Fibroblast of pulmonary artery (primary cell): ENCODE measurements at regions not wholly inside any gene's neighbourhood (a gene's known extent, or its start where the extent isn't known, plus 50 kb on each side); places are given as distances from the start of the nearest gene placed in this dataset.

Source experiments
- DNase-seq: peaks from one replicate; pipeline ENCODE4 v3.0.0-alpha.2; 2010; ENCODE audit warnings: low read depth
- H3K4me3 ChIP-seq: replicated peaks from 2 replicates; pipeline ENCODE4 v1.5.1; 2011; ENCODE audit warnings: low read depth, mild to moderate bottlenecking, control low read depth, low read length, moderate library complexity
- TF ChIP-seq, protein P1 (sequence below): IDR thresholded peaks from 2 replicates; pipeline ENCODE4 v1.5.1; 2011; ENCODE audit warnings: mild to moderate bottlenecking, control low read depth, low read length, inconsistent platforms; ENCODE audit errors: missing control alignments

DNA sequence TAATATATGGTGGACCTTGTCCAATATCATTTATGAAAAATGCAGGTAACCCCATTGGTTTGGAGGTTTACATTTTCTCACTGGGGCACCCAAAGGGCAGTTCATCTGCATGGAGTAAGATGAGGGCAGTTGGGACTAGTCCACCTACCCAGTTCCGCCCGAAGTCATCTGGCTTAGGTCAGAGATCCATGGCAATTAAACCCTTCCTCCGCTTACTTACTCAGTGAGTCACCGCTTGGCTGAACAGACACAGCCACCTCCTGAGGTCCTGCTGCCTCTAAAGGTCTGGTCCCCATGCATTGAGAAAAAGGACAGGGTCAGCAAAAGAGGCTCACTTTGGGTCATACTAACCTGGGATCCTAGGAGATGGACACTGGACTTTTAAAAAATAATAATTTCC, 102.9 kb upstream of the PRL start:
- H3K4me3 ChIP-seq = no peak overlapping the region
- DNase-seq = no peak

DNA sequence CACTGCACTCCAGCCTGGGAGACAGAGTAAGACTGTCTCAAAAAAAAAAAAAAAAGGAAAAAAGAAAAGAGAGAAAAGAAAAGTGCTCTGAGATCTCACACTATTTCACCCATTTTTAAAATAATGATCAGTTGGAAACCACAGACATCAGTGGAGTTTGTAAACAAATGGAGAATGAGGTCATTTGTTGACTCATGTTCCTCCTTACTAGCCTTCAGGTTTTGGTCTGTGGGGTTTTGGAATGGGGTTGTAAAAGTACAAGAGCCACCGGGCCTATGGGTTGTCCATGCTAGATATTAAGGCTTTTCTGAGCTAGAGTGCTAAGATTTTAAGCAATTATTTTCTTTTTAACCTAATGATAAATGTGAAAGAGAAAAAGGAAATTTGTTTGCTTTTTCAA, 104.4 kb upstream of the PRL start:
- no peak overlapping the region for H3K4me3 ChIP-seq
- DNase-seq = no peak
- TF ChIP-seq, protein P1, sequence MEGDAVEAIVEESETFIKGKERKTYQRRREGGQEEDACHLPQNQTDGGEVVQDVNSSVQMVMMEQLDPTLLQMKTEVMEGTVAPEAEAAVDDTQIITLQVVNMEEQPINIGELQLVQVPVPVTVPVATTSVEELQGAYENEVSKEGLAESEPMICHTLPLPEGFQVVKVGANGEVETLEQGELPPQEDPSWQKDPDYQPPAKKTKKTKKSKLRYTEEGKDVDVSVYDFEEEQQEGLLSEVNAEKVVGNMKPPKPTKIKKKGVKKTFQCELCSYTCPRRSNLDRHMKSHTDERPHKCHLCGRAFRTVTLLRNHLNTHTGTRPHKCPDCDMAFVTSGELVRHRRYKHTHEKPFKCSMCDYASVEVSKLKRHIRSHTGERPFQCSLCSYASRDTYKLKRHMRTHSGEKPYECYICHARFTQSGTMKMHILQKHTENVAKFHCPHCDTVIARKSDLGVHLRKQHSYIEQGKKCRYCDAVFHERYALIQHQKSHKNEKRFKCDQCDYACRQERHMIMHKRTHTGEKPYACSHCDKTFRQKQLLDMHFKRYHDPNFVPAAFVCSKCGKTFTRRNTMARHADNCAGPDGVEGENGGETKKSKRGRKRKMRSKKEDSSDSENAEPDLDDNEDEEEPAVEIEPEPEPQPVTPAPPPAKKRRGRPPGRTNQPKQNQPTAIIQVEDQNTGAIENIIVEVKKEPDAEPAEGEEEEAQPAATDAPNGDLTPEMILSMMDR = no peak

More for the DNA sequence above, 102.9 kb upstream of the PRL start:
- TF ChIP-seq, protein P1 = no peak

DNA sequence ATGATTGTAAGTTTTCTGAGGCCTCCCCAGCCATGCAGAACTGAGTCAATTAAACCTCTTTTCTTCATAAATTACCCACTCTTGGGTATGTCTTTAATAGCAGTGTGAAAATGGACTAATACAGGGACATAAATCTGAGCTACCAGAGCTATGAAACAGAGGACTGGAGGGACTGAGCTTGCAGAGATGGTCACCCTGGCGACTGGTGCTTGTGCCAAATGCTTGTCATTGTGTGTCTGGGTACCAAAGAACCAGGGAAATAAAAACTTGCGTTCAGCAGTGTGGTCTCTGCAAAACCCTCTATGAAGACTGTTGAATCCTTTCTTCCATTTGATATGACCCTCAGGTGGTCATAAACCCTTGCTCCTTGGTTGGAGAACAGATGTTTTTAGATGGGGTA, 105.1 kb upstream of the PRL start:
- no peak for DNase-seq
- TF ChIP-seq, protein P1 = no peak

DNA sequence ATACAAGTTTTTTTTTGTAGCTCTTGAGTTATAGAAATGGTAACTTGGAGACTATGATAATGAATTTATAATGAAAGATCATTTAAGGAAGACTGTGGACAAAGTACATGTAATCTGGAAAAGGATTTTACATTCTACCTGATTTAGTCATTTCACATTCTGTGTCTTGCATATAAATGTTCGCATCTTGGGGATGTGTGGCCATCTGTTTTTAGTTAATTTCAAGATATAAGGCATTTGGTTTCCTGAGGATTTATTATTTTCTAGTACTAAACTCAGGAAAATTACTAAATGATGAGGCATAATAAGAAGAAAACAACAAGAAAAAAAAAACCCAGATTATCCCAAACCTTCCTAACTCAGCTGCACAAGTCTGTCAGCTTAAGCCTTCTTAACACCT, 112.7 kb upstream of the PRL start:
- H3K4me3 ChIP-seq = no peak overlapping the region
- DNase-seq = no peak
- TF ChIP-seq, protein P1 = no peak

More for the DNA sequence above, 105.1 kb upstream of the PRL start:
- no peak overlapping the region for H3K4me3 ChIP-seq

DNA sequence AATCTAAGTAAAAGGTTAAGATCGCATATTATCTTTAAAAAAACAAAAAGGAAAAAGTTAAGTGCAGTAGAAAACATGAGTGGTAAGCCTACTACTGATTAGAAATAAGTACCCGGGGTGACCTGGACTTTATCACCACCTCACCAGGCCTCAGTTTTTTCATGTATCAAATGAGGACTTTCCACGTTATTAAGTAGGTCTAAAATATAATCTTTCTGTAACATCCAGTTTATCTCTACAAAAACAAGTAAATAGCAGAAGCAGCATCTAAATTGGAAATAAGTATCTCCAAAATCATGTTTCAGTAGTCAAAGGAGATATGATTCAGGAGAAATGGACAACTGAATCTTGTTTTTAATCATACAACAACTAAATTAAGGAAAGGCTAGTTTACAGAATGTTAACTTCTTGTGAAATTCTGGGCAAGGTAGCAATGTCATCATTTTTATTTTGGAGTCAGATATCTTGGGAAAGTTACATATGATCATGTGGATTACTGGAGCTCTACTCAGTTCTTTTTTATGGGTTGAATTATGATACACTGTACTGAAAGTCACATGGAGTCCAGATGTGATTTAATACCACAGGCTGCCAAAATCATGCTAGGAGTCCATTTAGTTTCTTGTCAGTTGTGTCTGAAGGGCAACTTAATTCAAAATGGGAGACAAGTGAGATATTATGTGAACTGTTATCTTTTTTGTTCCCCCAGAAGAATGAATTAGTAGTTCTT, 114.7 kb upstream of the PRL start:
- DNase-seq = peak; percentile 18
- TF ChIP-seq, protein P1 = no peak
- no peak overlapping the region for H3K4me3 ChIP-seq

DNA sequence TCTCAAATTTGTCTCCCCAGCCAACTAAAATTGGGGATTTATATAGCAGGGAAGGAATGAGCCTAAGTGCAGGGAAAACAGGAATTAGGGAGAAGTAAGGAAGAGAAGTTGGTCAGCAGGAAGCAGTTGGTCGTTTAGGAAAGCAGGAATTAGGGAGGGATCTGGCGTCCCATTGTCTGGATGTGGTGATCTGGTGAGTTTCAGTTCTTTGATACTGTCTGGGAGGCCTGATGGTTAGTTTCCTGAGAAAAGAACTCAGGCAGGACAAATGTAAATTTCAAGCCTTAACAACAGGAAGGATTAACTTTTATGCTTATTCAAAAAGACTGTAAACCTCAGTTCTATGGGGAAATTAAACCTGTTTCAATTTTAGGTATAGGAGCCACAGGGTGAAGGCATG, 116.2 kb upstream of the PRL start:
- DNase-seq = no peak
- TF ChIP-seq, protein P1 = no peak
- no peak overlapping the region for H3K4me3 ChIP-seq

DNA sequence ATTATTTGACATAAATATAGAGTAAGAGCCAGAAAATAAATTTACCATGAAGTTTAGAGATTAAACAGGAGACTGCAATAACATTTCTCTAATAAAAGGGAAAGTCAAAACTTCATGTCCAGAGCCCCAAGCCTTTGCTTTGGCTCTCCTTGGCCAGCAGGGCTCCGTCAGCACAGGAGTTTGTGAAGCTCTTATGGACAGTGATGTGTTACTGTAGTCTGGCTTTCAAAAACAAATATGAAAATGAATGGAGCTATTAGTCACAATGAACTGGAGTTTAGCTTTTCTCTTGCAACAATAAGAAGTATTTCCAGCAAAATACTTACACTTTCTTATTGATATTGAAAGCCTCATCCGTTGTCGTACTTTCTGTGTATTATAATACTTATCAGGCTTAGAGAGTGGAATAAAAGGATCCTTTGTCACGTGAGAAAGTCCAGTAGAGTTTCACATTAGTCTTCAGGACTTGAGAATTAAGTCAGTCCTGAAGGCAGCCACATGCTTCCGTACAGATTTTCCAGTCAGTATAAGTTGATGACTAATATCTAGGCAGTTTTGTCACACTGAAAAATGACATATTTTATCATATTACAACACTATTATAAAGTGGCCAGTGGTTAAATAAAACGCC, 117.0 kb upstream of the PRL start:
- no peak overlapping the region for H3K4me3 ChIP-seq
- DNase-seq = peak; percentile 55
- TF ChIP-seq, protein P1 = peak; percentile 32
